Gastroesophageal sphincter (tissue), 4 donors: ENCODE measurements at regions not wholly inside any gene's neighbourhood (a gene's known extent, or its start where the extent isn't known, plus 50 kb on each side); places are given as distances from the start of the nearest gene placed in this dataset.

Experiments used
- ATAC-seq: fragments of 150-250 bp; one replicate; pipeline ENCODE4 v1.9.1; 2016; ENCODE audit warnings: mild to moderate bottlenecking, moderate library complexity
- H3K27ac ChIP-seq, 4 donors: fragments of 200-600 bp; sonication (generic) in 3 of 4; 1 replicate in 3 of 4; 2 replicates in 1 of 4; pipeline ENCODE4 v1.5.1; 2016 to 2019
- H3K27me3 ChIP-seq: fragments of 200-600 bp; sonication (generic); one replicate; pipeline ENCODE4 v1.5.1; 2019
- H3K36me3 ChIP-seq, 2 donors: fragments of 200-600 bp; sonication (generic); one replicate each; pipeline ENCODE4 v1.5.1; 2019; ENCODE audit warnings: control low read depth in 1 of 2
- H3K4me1 ChIP-seq, 3 donors: fragments of 200-600 bp; sonication (generic); 1 replicate in 2 of 3; 2 replicates in 1 of 3; pipeline ENCODE4 v1.5.1; 2016 to 2019; ENCODE audit warnings: control low read depth in 2 of 3
- H3K4me3 ChIP-seq, 2 donors: fragments of 200-600 bp; sonication (generic); one replicate each; pipeline ENCODE4 v1.5.1; 2019; ENCODE audit warnings: mild to moderate bottlenecking in 1 of 2, moderate library complexity in 1 of 2
- H3K9me3 ChIP-seq, 3 donors: fragments of 200-600 bp; sonication (generic); one replicate each; pipeline ENCODE4 v1.5.1; 2017 to 2019; ENCODE audit warnings: control low read depth in 2 of 3
- CTCF ChIP-seq, 4 experiments: fragments of 200-600 bp in 2 of 4; fragments of 450-650 bp in 2 of 4; sonication (generic) in 1 of 4; IDR thresholded peaks; one replicate each; pipeline ENCODE4 v1.5.1; 2017 to 2019; ENCODE audit warnings: antibody characterized with exemption in 4 of 4, mild to moderate bottlenecking in 2 of 4, moderate library complexity in 2 of 4
- EP300 ChIP-seq: sonication (generic); formaldehyde crosslinking; IDR thresholded peaks from one replicate; pipeline ENCODE4 v1.6.1; 2017; ENCODE audit warnings: antibody characterized with exemption, mild to moderate bottlenecking
- POLR2A ChIP-seq, 2 donors: fragments of 450-650 bp; IDR thresholded peaks; one replicate each; pipeline ENCODE4 v1.6.1; 2017; ENCODE audit warnings: antibody characterized with exemption in 2 of 2, mild to moderate bottlenecking in 2 of 2, moderate library complexity in 1 of 2
- POLR2AphosphoS5 ChIP-seq: sonication (generic); formaldehyde crosslinking; IDR thresholded peaks from one replicate; pipeline ENCODE4 v1.6.1; 2017; ENCODE audit warnings: antibody characterized with exemption
- WGBS, 2 donors: methylation state at CpG; one replicate each; pipeline ENCODE4 v1.1.5; 2018; ENCODE audit warnings: low coverage in 1 of 2; 5-methylcytosine and 5-hydroxymethylcytosine counted together

DNA sequence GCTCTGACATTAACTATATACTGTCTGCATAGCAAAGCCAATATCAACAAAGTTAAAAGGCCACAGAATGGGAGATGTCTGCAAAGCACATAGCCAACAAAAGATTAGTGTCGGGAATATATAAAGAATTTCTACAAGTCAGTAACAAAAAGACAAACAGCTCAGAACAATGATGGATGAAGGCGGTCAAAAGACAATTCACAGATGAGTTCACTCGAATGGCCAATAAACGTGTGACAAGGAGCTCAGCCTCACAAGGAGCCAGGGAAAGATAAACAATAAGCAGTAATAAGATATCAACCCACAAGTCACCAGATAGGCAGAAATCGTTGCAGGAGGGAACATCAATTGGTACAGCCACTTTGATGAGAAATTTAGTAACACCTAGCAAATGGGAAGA, 106.0 kb upstream of the ISX start:
- Histone ChIP-seq H3K4me3 (no peak overlapping the region), H3K27ac (no peak overlapping the region), H3K4me1 (no peaks in the 10 kb centered on the region), H3K9me3 (peaks cover 0 to 6% (median 0%) of the 10 kb centered on the region in 3 donors), H3K36me3 (no peaks in the 10 kb centered on the region), H3K27me3 (peaks cover 10% of the 10 kb centered on the region)
- WGBS, 2 donors: 3 to 25% methylated on average over 4 of the region's 5 CpGs
- no peak for TF ChIP-seq POLR2AphosphoS5
- no peak for ATAC-seq

DNA sequence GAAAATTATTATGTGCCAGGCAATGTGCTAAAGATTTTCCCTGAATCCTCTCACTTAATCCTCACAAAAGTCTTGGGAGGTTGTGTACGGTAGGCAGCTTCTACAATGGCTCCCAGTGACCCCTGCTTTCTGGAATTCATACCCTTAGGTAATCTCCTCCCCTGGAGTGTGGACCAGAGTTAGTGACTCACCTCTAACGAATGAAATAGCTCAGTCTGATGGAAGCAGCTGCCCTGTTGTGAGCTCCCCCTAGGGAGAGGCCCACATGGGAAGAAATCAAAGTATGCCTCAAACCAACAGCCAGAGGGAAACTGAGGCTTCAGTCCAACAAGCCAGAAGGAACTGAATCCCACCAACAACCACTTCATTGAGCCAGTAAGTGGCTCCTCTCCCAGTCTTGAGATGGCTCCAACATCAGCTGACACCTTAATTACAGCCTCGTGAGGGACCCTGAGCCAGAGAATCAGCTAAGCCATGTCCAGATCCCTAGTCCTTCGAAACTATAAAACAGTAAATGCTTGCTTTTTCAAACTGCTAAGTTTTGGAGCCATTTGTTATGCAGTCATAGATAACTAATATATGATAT, 98.9 kb upstream of the ISX start:
- no peak for ATAC-seq
- no peak overlapping the region for H3K4me3 ChIP-seq
- H3K9me3 ChIP-seq: peaks cover 0 to 9% (median 0%) of the 10 kb centered on the region in 3 donors
- WGBS, 2 donors: 20 to 70% methylated on average over 1 to 2 of the region's 4 CpGs
- peaks cover 10% of the 10 kb centered on the region for H3K27me3 ChIP-seq
- H3K4me1 ChIP-seq: no peaks in the 10 kb centered on the region
- no peak for TF ChIP-seq POLR2AphosphoS5
- no peaks in the 10 kb centered on the region for H3K36me3 ChIP-seq
- H3K27ac ChIP-seq: no peak overlapping the region

DNA sequence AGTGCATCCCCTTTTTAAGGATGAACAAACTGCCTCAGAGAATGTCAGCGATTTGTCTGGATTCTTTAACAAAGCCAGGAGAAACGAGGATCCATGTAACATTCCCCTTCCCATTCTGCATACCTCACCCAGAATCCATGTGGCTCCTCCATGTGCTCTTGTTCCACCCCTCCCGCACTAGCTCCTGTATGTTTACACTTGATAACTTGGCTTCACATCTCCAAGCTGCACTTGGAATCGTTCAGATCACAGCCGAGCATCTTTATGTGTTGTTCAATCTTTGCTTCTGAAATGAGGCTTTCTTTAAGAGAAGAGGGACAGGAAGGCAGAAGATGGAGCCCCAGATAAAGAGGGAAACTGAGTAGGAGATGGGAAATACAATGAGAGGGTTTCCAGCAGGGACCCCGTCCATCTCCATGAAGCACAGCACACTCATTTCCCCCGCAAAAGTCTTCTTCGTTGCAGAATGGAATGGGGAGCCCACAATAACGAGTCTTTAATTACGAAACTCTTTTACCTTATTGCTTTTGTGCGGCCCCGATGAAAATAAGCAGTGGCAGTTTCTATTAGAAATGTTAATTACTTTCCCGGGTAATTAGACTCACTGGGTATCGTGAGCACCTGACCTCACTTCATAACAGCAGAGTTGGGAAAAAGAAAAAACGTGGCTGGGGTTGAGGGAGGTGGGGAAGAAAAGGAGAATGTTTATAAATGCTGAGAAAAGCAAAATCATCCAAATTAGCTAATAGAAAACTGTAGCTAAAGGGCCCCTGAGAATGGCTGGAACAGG, 96.8 kb upstream of the ISX start:
- peaks cover 15% of the 10 kb centered on the region for H3K27me3 ChIP-seq
- H3K4me3 ChIP-seq: no peak overlapping the region
- ATAC-seq: no peak
- H3K9me3 ChIP-seq: peaks cover 0 to 9% (median 0%) of the 10 kb centered on the region in 3 donors
- H3K36me3 ChIP-seq: no peaks in the 10 kb centered on the region
- TF ChIP-seq POLR2A (IDR thresholded peaks at IDR 0.05) (no peak), EP300 (no peak), POLR2AphosphoS5 (no peak), CTCF (IDR thresholded peaks at IDR 0.05) (no peak)
- 53 to 60% methylated on average over 13 to 15 of the region's 15 CpGs for WGBS, 2 donors
- no peaks in the 10 kb centered on the region for H3K4me1 ChIP-seq
- no peak overlapping the region for H3K27ac ChIP-seq

DNA sequence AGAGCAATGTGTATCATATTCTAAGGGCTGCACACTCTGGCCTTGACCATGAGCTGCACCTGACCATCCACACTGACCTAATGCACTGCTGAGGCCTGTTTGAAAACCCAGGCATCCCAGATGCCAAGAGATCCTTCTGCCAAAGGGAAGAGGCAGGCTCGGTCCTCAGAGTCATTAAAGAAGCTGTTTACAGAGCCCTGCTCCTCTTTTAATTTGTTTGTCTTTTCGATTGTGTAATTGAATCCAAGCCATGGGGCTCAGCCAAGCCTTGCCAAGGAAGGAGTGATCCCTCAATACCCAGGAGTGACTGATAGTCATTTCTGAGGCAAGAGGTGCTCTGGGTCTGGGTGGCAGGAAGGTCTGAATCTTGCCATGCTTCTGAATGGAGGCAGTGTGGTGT, 94.5 kb upstream of the ISX start:
- Histone ChIP-seq H3K36me3 (no peaks in the 10 kb centered on the region), H3K4me1 (no peaks in the 10 kb centered on the region), H3K27ac (no peak overlapping the region), H3K9me3 (peaks cover 0 to 12% (median 0%) of the 10 kb centered on the region in 3 donors), H3K27me3 (peaks cover 15% of the 10 kb centered on the region), H3K4me3 (no peak overlapping the region)
- no peak for ATAC-seq
- TF ChIP-seq POLR2AphosphoS5 (no peak), EP300 (no peak), CTCF (IDR thresholded peaks at IDR 0.05) (no peak), POLR2A (IDR thresholded peaks at IDR 0.05) (no peak)
- WGBS, 2 donors: 46 to 67% methylated on average over 1 to 2 of the region's 2 CpGs

DNA sequence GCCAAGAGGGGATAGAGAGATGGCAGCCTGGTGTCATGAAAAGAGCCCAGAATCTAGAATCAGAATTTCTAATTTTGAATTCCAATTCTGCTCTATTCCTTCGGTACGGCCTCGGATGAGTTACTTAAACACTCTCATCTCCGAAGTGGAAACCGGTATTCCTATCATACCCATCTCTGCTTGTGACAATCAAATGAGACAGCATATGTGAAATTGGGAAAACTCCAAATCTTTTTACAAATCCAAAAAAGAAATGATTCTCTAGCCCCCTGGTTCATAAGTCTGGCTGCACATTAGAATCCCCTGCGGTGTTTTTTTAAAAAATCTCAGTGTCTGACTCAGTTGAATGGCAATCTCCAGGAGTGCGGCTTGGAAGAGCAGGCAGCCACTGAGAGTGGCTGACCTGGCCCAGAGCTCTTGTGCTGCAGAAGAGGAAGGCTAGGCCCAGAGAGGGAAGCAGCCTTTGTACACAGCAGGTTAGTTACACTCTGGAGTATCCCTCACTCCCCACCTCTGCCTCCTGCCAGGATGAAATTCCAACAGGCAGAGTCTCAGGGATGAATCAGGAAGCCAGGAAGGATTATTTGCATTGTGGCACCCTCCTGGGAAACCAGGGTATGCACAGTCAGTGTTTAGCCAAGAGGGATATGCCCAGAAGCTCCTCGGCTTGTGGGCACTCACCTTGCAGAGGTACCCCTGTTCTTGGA, 93.6 kb upstream of the ISX start:
- no peaks in the 10 kb centered on the region for H3K36me3 ChIP-seq
- H3K4me3 ChIP-seq: no peak overlapping the region
- H3K27ac ChIP-seq: no peak overlapping the region
- H3K27me3 ChIP-seq: peaks cover 15% of the 10 kb centered on the region
- peaks cover 0 to 5% (median 0%) of the 10 kb centered on the region in 3 donors for H3K9me3 ChIP-seq
- no peak for ATAC-seq
- TF ChIP-seq POLR2A (IDR thresholded peaks at IDR 0.05): no peak
- 67 to 96% methylated on average over 5 to 7 of the region's 8 CpGs for WGBS, 2 donors
- no peaks in the 10 kb centered on the region for H3K4me1 ChIP-seq

DNA sequence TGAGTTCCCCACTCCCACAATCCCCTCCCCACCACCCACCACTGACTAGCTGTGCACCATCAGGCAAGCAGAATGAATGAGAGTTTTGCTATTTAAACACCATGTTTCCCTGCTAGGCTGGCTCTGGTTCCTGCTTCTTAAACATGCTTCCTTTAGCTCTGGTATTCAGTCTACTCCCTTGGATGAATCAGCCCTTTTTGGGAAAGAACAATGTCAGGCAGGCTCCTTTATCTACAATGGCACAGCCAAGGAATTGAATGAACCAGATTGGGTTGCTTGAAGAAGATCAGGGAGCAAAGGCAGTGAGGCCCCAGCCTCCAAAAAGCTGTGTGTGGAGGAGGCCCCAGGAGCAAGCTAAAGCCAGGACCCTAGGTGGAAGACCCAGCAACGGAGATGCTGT, 92.9 kb upstream of the ISX start:
- peaks cover 15% of the 10 kb centered on the region for H3K27me3 ChIP-seq
- H3K36me3 ChIP-seq: no peaks in the 10 kb centered on the region
- no peak for ATAC-seq
- no peak overlapping the region for H3K4me3 ChIP-seq
- TF ChIP-seq CTCF (IDR thresholded peaks at IDR 0.05) (no peak), POLR2AphosphoS5 (no peak)
- 67% methylated on average over 1 of the region's 1 CpG; no CpG with 5 or more reads in 1 of the 2 donors for WGBS, 2 donors
- peaks cover 0 to 5% (median 0%) of the 10 kb centered on the region in 3 donors for H3K9me3 ChIP-seq
- H3K4me1 ChIP-seq: no peaks in the 10 kb centered on the region
- H3K27ac ChIP-seq: no peak overlapping the region
